PC-9 (cell line): ENCODE measurements at regions not wholly inside any gene's neighbourhood (a gene's known extent, or its start where the extent isn't known, plus 50 kb on each side); places are given as distances from the start of the nearest gene placed in this dataset.

Experiments used
- BruUV-seq: library from RNA; stranded (reverse); fragments of 400-500 nt; replicated peaks from 2 replicates; lab custom pipeline; 2021; lab: Mats Ljungman, UMichigan
- CTCF ChIA-PET: fragments of 300-600 bp; sonication (Branson Sonifier 250); formaldehyde crosslinking; loops from one replicate; lab custom pipeline; 2022; ENCODE audit warnings: antibody characterized with exemption; lab: Charles Lee
- POLR2A ChIA-PET: fragments of 300-600 bp; sonication (Branson Sonifier 250); formaldehyde crosslinking; loops from one replicate; lab custom pipeline; 2022; ENCODE audit warnings: antibody characterized with exemption; ENCODE audit not compliant: unreplicated experiment; lab: Charles Lee
- DNase-seq, 2 experiments: peaks; one replicate each; pipeline versions ENCODE4 v3.0.0 to v3.0.0-alpha.2; 2015 to 2022; ENCODE audit warnings: mixed read lengths in 1 of 2
- H2AFZ ChIP-seq: fragments of 200-600 bp; sonication (generic); 2 replicates; pipeline ENCODE4 v1.8.1; 2017; ENCODE audit warnings: antibody characterized with exemption
- H3F3A ChIP-seq: fragments of 200-600 bp; sonication (generic); 2 replicates; pipeline ENCODE4 v1.8.1; 2017; ENCODE audit warnings: antibody characterized with exemption, mild to moderate bottlenecking, low read depth; ENCODE audit not compliant: insufficient read depth
- H3K27ac ChIP-seq: fragments of 200-600 bp; sonication (generic); 2 replicates; pipeline ENCODE4 v1.6.1; 2016; ENCODE audit warnings: mixed run types
- H3K27me3 ChIP-seq: fragments of 200-600 bp; sonication (generic); 2 replicates; pipeline ENCODE4 v1.6.1; 2016; ENCODE audit warnings: low read depth, mixed run types; ENCODE audit not compliant: insufficient read depth
- H3K36me3 ChIP-seq: fragments of 200-600 bp; sonication (generic); 2 replicates; pipeline ENCODE4 v1.6.1; 2016; ENCODE audit warnings: low read depth, mixed run types
- H3K4me1 ChIP-seq: fragments of 200-600 bp; sonication (generic); replicated peaks from 2 replicates; pipeline ENCODE4 v1.6.1; 2016; ENCODE audit warnings: mixed run types; ENCODE audit not compliant: insufficient read depth
- H3K4me2 ChIP-seq: fragments of 200-600 bp; sonication (generic); 2 replicates; pipeline ENCODE4 v1.6.1; 2017; ENCODE audit warnings: mixed run types
- H3K4me3 ChIP-seq: fragments of 200-600 bp; sonication (generic); 2 replicates; pipeline ENCODE4 v1.6.1; 2016; ENCODE audit warnings: mixed run types
- H3K79me2 ChIP-seq: fragments of 200-600 bp; sonication (generic); 2 replicates; pipeline ENCODE4 v1.6.1; 2017; ENCODE audit warnings: low read depth, mixed run types
- H3K9me2 ChIP-seq: fragments of 200-600 bp; sonication (generic); 2 replicates; pipeline ENCODE4 v1.8.1; 2017; ENCODE audit warnings: mild to moderate bottlenecking; ENCODE audit not compliant: insufficient read depth
- H3K9me3 ChIP-seq: fragments of 200-600 bp; sonication (generic); 2 replicates; pipeline ENCODE4 v1.8.1; 2016; ENCODE audit warnings: low read depth; ENCODE audit not compliant: insufficient read depth
- H4K20me1 ChIP-seq: fragments of 200-600 bp; sonication (generic); 2 replicates; pipeline ENCODE4 v1.8.1; 2017; ENCODE audit not compliant: insufficient read depth
- CTCF ChIP-seq: fragments of 200-600 bp; sonication (generic); conservative IDR thresholded peaks from 2 replicates; pipeline ENCODE4 v1.6.1; 2017; ENCODE audit warnings: mixed run types, antibody characterized with exemption, mild to moderate bottlenecking, moderate library complexity
- EZH2 ChIP-seq: fragments of 200-600 bp; sonication (generic); IDR thresholded peaks from 2 replicates; pipeline ENCODE4 v1.8.0; 2017; ENCODE audit warnings: antibody characterized with exemption, low read depth
- intact Hi-C: fragments of 100-400 bp; cut with micrococcal nuclease; formaldehyde crosslinking; loops from one replicate; pipeline ENCODE4 v1.10.0; 2022; ENCODE audit not compliant: unreplicated experiment

GRCh38 chr21:16583556-16583955 is 853.8 kb downstream of the USP25 start:
- Histone ChIP-seq H3K27ac (no peak overlapping the region), H3K36me3 (no peaks in the 10 kb centered on the region), H3K4me1 (peaks cover 29% of the 10 kb centered on the region), H3K27me3 (no peaks in the 10 kb centered on the region), H4K20me1 (no peaks in the 10 kb centered on the region), H3K4me2 (no peak overlapping the region), H3K79me2 (no peaks in the 10 kb centered on the region), H3K9me2 (0 out of 2 replicates have a peak, but pooled peaks cover 3% of the 10 kb centered on the region), H3K4me3 (no peak overlapping the region), H3F3A (peaks cover 27% of the 10 kb centered on the region), H3K9me3 (no peaks in the 10 kb centered on the region), H2AFZ (no peak overlapping the region)
- ChIA-PET CTCF (no interaction called here), POLR2A (no interaction called here)
- BruUV-seq: no TSS peak
- TF ChIP-seq CTCF (no peak), EZH2 (no peak)
- no peak for DNase-seq
- intact Hi-C loops: loop anchor here (10.0 kb wide), 2 partner anchors 231 to 461 kb away; no protein-coding TSS in a partner anchor

- TF ChIP-seq CTCF: no peak
- no peak for TF ChIP-seq EZH2
- peaks cover 31% of the 10 kb centered on the region for H3F3A ChIP-seq
- ChIA-PET CTCF (no interaction called here), POLR2A (no interaction called here)
- peaks cover 39% of the 10 kb centered on the region for H3K4me1 ChIP-seq
- H3K36me3 ChIP-seq: no peaks in the 10 kb centered on the region
- H3K27ac ChIP-seq: no peak overlapping the region
- BruUV-seq: no TSS peak
- no peaks in the 10 kb centered on the region for H3K79me2 ChIP-seq
- H3K4me2 ChIP-seq: no peak overlapping the region
- intact Hi-C loops: loop anchor here (10.0 kb wide), 2 partner anchors 230 to 460 kb away; no protein-coding TSS in a partner anchor
- H3K9me2 ChIP-seq: 0 out of 2 replicates have a peak, but pooled peaks cover 3% of the 10 kb centered on the region
- H4K20me1 ChIP-seq: no peaks in the 10 kb centered on the region
- no peak overlapping the region for H3K4me3 ChIP-seq
- no peaks in the 10 kb centered on the region for H3K27me3 ChIP-seq
- no peak for DNase-seq
- H2AFZ ChIP-seq: no peak overlapping the region
- no peaks in the 10 kb centered on the region for H3K9me3 ChIP-seq
These were observed 855.0 kb downstream of the USP25 start for GRCh38 chr21:16584756-16585155.

GRCh38 chr21:16585896-16586295 is 856.1 kb downstream of the USP25 start:
- Histone ChIP-seq H3K9me2 (0 out of 2 replicates have a peak, but pooled peaks cover 2% of the 10 kb centered on the region), H3K27me3 (no peaks in the 10 kb centered on the region), H3K9me3 (no peaks in the 10 kb centered on the region), H3K4me3 (peak overlapping the region; percentile 49; the same call in 1 of the 2 replicates), H3K4me1 (peaks cover 40% of the 10 kb centered on the region), H3K27ac (peak overlapping the region; percentile 90), H3K4me2 (peak overlapping the region; percentile 95), H3K79me2 (no peaks in the 10 kb centered on the region), H2AFZ (no peak overlapping the region), H3F3A (peaks cover 31% of the 10 kb centered on the region), H4K20me1 (no peaks in the 10 kb centered on the region), H3K36me3 (no peaks in the 10 kb centered on the region)
- DNase-seq: no peak
- no peak for TF ChIP-seq EZH2
- no peak for TF ChIP-seq CTCF
- POLR2A ChIA-PET: no interaction called here
- intact Hi-C loops: loop anchor here (2.0 to 10.0 kb wide), 3 partner anchors 15 to 459 kb away; no protein-coding TSS in a partner anchor
- CTCF ChIA-PET: no interaction called here
- BruUV-seq: no TSS peak
